KMS-11 (cell line): ENCODE measurements at regions not wholly inside any gene's neighbourhood (a gene's known extent, or its start where the extent isn't known, plus 50 kb on each side); places are given as distances from the start of the nearest gene placed in this dataset.
"Not testable (repeated sequence)": the region's sequence is repeated elsewhere in the genome, so short reads cannot be mapped to it uniquely, and the experiment has no call there.

Source experiments
- H2AFZ ChIP-seq: fragments of 200-600 bp; sonication (generic); 2 replicates; pipeline ENCODE4 v1.6.1; 2016; ENCODE audit warnings: antibody characterized with exemption, mixed run types, low read depth
- H3K27ac ChIP-seq: fragments of 200-600 bp; sonication (generic); 2 replicates; pipeline ENCODE4 v1.6.1; 2016; ENCODE audit warnings: mild to moderate bottlenecking, mixed run types
- H3K27me3 ChIP-seq: fragments of 200-600 bp; sonication (generic); 2 replicates; pipeline ENCODE4 v1.6.1; 2017; ENCODE audit warnings: mild to moderate bottlenecking, low read depth, mixed run types, moderate library complexity; ENCODE audit not compliant: insufficient read depth
- H3K36me3 ChIP-seq: fragments of 200-600 bp; sonication (generic); 2 replicates; pipeline ENCODE4 v1.6.1; 2017; ENCODE audit warnings: mild to moderate bottlenecking, mixed run types; ENCODE audit not compliant: insufficient read depth
- H3K4me1 ChIP-seq: fragments of 200-600 bp; sonication (generic); 2 replicates; pipeline ENCODE4 v1.6.1; 2016; ENCODE audit warnings: mild to moderate bottlenecking, low read depth, mixed run types; ENCODE audit not compliant: poor library complexity, severe bottlenecking
- H3K4me2 ChIP-seq: fragments of 200-600 bp; sonication (generic); 2 replicates; pipeline ENCODE4 v1.7.0; 2016; ENCODE audit warnings: mild to moderate bottlenecking, mixed run types
- H3K4me3 ChIP-seq: fragments of 200-600 bp; sonication (generic); IDR thresholded peaks from 2 replicates; pipeline ENCODE4 v1.6.1; 2017; ENCODE audit warnings: low read depth, low read length, mixed read lengths; ENCODE audit not compliant: insufficient read depth
- H3K79me2 ChIP-seq: fragments of 200-600 bp; sonication (generic); 2 replicates; pipeline ENCODE4 v1.6.1; 2016; ENCODE audit warnings: low read depth, mixed run types; ENCODE audit not compliant: insufficient read depth
- H3K9ac ChIP-seq: fragments of 200-600 bp; sonication (generic); 2 replicates; pipeline ENCODE4 v1.6.1; 2016; ENCODE audit warnings: mild to moderate bottlenecking, mixed run types
- H4K20me1 ChIP-seq: fragments of 200-600 bp; sonication (generic); 2 replicates; pipeline ENCODE4 v1.6.1; 2016; ENCODE audit warnings: mild to moderate bottlenecking, mixed run types; ENCODE audit not compliant: insufficient read depth
- CTCF ChIP-seq: fragments of 200-600 bp; sonication (generic); conservative IDR thresholded peaks from 2 replicates; pipeline ENCODE4 v1.6.1; 2017; ENCODE audit warnings: low read depth, mild to moderate bottlenecking, antibody characterized with exemption, low read length, moderate library complexity, mixed read lengths

DNA sequence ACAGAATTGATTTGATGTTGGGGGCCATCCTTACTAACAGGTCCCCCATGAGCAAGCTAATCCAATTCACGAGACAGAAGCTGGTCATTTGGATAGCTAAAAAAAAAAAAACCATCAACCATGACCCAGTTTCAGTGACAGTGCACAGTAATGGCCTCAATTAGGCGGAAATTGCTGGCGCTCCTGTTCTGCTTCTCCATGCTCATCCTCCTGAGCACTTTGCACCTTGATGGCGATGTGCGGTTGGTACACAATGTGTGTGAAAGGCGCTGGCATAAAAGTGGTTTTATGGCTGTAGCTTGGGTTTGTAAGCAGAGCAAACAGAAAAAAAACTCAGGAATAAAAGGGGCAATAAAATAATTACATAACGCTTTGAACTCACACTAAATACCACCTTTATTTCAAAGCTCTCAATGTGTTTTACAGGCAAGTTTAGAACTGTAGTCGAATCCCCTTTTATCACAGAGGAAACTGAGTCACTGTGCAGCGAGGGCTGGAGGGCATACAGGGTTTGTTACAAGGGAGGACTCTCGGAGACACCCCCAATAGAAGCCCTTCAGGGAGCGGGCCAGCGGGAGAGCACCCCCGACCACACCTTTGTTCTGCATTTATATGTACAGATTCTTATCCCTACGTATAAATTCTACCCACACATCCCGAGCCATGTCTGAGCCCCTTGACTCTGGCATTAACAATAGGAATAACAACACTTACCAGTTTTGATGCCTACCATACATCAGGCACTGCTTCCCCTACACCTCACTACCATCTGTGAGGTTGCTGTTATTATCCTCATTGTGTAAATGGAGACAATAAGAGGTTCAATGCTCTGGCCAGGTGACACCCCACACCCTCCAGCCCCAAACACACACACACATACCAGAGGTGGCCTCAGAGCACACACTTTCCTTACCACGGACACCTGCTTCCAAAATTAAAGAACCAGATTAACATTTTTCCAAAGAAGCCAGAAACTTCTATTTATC, 213.5 kb upstream of the IRF2BP2 start:
- Histone ChIP-seq H3K36me3 (no peaks in the 10 kb centered on the region), H3K4me3 (no peak overlapping the region), H2AFZ (no peak overlapping the region), H4K20me1 (no peaks in the 10 kb centered on the region), H3K9ac (no peak overlapping the region), H3K27ac (no peak overlapping the region), H3K79me2 (no peaks in the 10 kb centered on the region), H3K27me3 (no peaks in the 10 kb centered on the region), H3K4me1 (no peaks in the 10 kb centered on the region), H3K4me2 (no peak overlapping the region)
- no peak for TF ChIP-seq CTCF

- no peak overlapping the region for H3K4me2 ChIP-seq
- H2AFZ ChIP-seq: no peak overlapping the region
- H4K20me1 ChIP-seq: no peaks in the 10 kb centered on the region
- H3K27me3 ChIP-seq: no peaks in the 10 kb centered on the region
- H3K4me1 ChIP-seq: no peaks in the 10 kb centered on the region
- H3K27ac ChIP-seq: no peak overlapping the region
- no peaks in the 10 kb centered on the region for H3K79me2 ChIP-seq
- H3K9ac ChIP-seq: no peak overlapping the region
- no peaks in the 10 kb centered on the region for H3K36me3 ChIP-seq
- TF ChIP-seq CTCF: no peak
- no peak overlapping the region for H3K4me3 ChIP-seq
Observed at GRCh38 chr1:234821840-234822239, 211.9 kb upstream of the IRF2BP2 start.

- no peaks in the 10 kb centered on the region for H3K79me2 ChIP-seq
- no peak overlapping the region for H3K9ac ChIP-seq
- H3K27ac ChIP-seq: no peak overlapping the region
- no peak overlapping the region for H2AFZ ChIP-seq
- H3K4me1 ChIP-seq: no peaks in the 10 kb centered on the region
- no peaks in the 10 kb centered on the region for H3K27me3 ChIP-seq
- no peak overlapping the region for H3K4me2 ChIP-seq
- H3K4me3 ChIP-seq: no peak overlapping the region
- H3K36me3 ChIP-seq: no peaks in the 10 kb centered on the region
- H4K20me1 ChIP-seq: no peaks in the 10 kb centered on the region
- TF ChIP-seq CTCF: no peak
Observed at GRCh38 chr1:234820597-234820996, 210.6 kb upstream of the IRF2BP2 start.

DNA sequence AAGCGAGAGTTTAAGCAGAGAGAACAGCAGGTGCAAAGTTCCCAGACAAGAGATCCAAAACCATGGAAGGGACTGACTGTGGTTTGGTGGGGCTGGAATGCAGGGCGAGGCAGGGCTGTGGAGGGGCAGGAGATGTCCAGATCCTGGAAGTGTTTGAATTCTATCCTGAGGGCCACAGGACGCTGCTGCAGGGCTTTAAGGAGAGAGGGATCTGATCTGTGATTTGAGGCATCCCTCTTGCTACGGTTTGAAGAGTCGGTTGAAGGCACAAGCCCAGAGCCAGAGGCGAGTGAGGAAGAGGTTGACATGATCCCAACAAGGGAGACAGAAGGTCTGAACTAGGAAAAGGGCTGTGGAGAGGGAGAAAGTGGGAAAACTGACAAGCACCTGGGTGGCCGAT, 209.9 kb upstream of the IRF2BP2 start:
- H3K27me3 ChIP-seq, H4K20me1 ChIP-seq, H3K27ac ChIP-seq, H3K9ac ChIP-seq, H3K4me3 ChIP-seq, H3K79me2 ChIP-seq, H3K4me1 ChIP-seq, H3K4me2 ChIP-seq, H2AFZ ChIP-seq, H3K36me3 ChIP-seq: not testable (repeated sequence)

DNA sequence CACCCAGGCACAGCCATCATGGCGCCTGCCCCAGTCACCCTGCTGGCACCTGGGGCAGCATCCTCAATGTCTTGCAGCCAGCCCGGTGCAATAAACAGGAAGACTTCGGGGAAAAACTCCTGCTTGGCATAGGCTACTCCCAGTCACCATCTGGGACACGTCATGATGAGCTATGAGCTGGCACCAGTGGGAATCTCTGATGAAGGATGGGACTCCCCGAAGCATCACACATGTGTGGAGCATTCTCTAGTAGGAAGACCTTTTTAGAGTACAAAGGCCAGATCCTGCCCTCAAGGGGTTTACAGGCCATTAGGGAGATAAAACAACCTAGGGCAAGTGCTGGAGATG, 208.0 kb upstream of the IRF2BP2 start:
- not testable (repeated sequence) for H4K20me1 ChIP-seq, H3K9ac ChIP-seq, H3K27me3 ChIP-seq, H3K79me2 ChIP-seq, H2AFZ ChIP-seq, H3K4me1 ChIP-seq, H3K36me3 ChIP-seq, H3K27ac ChIP-seq, H3K4me3 ChIP-seq, H3K4me2 ChIP-seq

DNA sequence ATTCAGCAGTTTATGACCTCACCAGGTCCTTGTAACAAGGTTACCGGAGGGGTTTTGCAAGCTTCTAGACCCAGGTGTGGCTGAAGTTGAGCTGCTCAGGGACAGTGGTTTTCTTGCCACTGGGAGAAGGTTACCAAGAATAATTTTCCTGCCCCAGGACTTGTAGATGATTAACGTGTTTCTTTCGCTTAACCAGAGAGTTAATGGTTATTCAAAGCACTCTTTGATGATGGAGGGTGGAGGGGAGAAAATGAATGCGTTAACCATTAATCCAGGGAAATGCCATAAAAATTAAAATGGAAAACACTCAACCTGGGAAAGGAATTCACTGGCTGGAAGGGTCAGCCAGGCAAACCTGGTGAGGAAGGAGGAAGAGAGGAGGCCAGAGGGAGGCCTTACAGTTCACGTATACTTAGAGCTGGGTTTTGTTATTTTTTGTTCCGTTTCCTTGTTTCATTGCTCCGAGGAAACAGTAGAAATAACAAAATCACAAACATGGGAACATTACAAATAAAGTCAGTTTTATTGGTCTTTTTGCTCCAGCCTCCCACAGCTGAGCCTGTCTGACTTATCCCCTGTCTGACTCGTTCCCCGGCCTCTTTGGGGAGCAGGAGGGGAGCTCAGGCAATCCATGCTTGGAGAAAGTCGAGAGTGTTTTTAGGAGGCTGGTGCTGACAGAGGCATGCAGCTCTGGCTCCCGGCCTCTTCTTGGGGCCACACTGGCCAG, 207.5 kb upstream of the IRF2BP2 start:
- H3K9ac ChIP-seq, H4K20me1 ChIP-seq, H3K27ac ChIP-seq, H3K79me2 ChIP-seq, H3K4me3 ChIP-seq, H3K4me2 ChIP-seq, H2AFZ ChIP-seq, H3K4me1 ChIP-seq, H3K27me3 ChIP-seq, H3K36me3 ChIP-seq: not testable (repeated sequence)

DNA sequence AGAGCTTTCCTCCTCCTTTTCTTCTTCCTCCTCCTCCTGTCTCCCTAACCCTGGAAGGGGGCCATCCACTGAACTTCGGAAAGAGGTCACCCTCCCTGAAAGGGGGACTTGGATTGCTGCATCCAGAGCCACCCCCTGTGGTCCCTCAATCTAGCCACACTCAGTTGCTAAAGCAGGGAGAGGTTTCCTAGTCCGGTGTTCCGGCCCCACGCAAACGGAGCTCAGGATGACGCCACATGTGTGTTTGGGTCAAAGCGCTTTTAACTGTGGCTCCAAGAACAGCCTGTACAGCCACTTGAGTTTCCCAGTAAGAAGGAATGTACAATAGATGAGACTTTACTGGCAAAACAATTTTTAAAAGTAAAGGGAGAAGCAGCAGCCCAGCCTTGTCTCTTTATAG, 206.9 kb upstream of the IRF2BP2 start:
- H3K79me2 ChIP-seq, H3K4me1 ChIP-seq, H3K4me2 ChIP-seq, H3K36me3 ChIP-seq, H2AFZ ChIP-seq, H3K27ac ChIP-seq, H3K9ac ChIP-seq, H4K20me1 ChIP-seq, H3K4me3 ChIP-seq, H3K27me3 ChIP-seq: not testable (repeated sequence)
